Upper lobe of left lung (tissue), 4 donors: ENCODE measurements at regions not wholly inside any gene's neighbourhood (a gene's known extent, or its start where the extent isn't known, plus 50 kb on each side); places are given as distances from the start of the nearest gene placed in this dataset.

Experiments
- CTCF ChIP-seq, 6 experiments: fragments of 450-650 bp in 4 of 6; fragments of 200-600 bp in 2 of 6; sonication (generic) in 2 of 6; IDR thresholded peaks; one replicate each; pipeline ENCODE4 v1.5.1; 2016 to 2019; ENCODE audit warnings: antibody characterized with exemption in 6 of 6
- EP300 ChIP-seq, 4 donors: sonication (generic); formaldehyde crosslinking; IDR thresholded peaks; one replicate each; pipeline ENCODE4 v1.5.1; 2017; ENCODE audit warnings: antibody characterized with exemption in 4 of 4, control low read depth in 2 of 4
- POLR2A ChIP-seq, 4 donors: fragments of 450-650 bp; IDR thresholded peaks; one replicate each; pipeline ENCODE4 v1.5.1; 2016 to 2017; ENCODE audit warnings: antibody characterized with exemption in 4 of 4, mild to moderate bottlenecking in 2 of 4
- POLR2AphosphoS5 ChIP-seq, 2 donors: sonication (generic); formaldehyde crosslinking; IDR thresholded peaks; one replicate each; pipeline ENCODE4 v1.5.1; 2017; ENCODE audit warnings: antibody characterized with exemption in 2 of 2

GRCh38 chr17:79382313-79382712 lies 228.5 kb downstream of the RBFOX3 start:
- TF ChIP-seq CTCF (IDR thresholded peaks at IDR 0.05) (no peak), POLR2AphosphoS5 (IDR thresholded peaks at IDR 0.05) (no peak), POLR2A (IDR thresholded peaks at IDR 0.05) (no peak), EP300 (IDR thresholded peaks at IDR 0.05) (no peak)
